ENCODE measurements at regions not wholly inside any gene's neighbourhood (a gene's known extent, or its start where the extent isn't known, plus 50 kb on each side); places are given as distances from the start of the nearest gene placed in this dataset.

- Mint-ChIP-seq H3K27ac (no peak overlapping the region), H3K4me3 (no peak overlapping the region), H3K9me3 (no peaks in the 10 kb centered on the region)
Observed at GRCh38 chr6:43992783-43993644, 134.2 kb downstream of the MRPL14 start.

GRCh38 chr6:43992126-43992663, 135.1 kb downstream of the MRPL14 start:
- H3K4me1 Mint-ChIP-seq (ENCODE audit: low read depth), result no peaks in the 10 kb centered on the region
- intact Hi-C loops (cut with micrococcal nuclease), result no loop called here
- no peaks in the 10 kb centered on the region for H3K36me3 Mint-ChIP-seq (ENCODE audit: low read depth)
- no peak for DNase-seq (ENCODE audit: low spot score)
- no peak overlapping the region for H3K27ac Mint-ChIP-seq
- H3K4me3 Mint-ChIP-seq, result no peak overlapping the region
- no peaks in the 10 kb centered on the region for H3K9me3 Mint-ChIP-seq
- H3K27me3 Mint-ChIP-seq (ENCODE audit: insufficient read depth), result peaks cover 3% of the 10 kb centered on the region

More at GRCh38 chr6:43992783-43993644, 134.2 kb downstream of the MRPL14 start:
- H3K4me1 Mint-ChIP-seq (ENCODE audit: low read depth), result no peaks in the 10 kb centered on the region
- no peaks in the 10 kb centered on the region for H3K36me3 Mint-ChIP-seq (ENCODE audit: low read depth)
- intact Hi-C loops (cut with micrococcal nuclease), result no loop called here
- DNase-seq (ENCODE audit: low spot score), result no peak
- H3K27me3 Mint-ChIP-seq (ENCODE audit: insufficient read depth), result peaks cover 3% of the 10 kb centered on the region

GRCh38 chr6:43990627-43991619, 136.3 kb downstream of the MRPL14 start:
- intact Hi-C loops (cut with micrococcal nuclease), result no loop called here
- H3K27me3 Mint-ChIP-seq (ENCODE audit: insufficient read depth), result peaks cover 3% of the 10 kb centered on the region
- no peaks in the 10 kb centered on the region for H3K4me1 Mint-ChIP-seq (ENCODE audit: low read depth)
- no peaks in the 10 kb centered on the region for H3K36me3 Mint-ChIP-seq (ENCODE audit: low read depth)
- H3K4me3 Mint-ChIP-seq, result no peak overlapping the region
- no peaks in the 10 kb centered on the region for H3K9me3 Mint-ChIP-seq
- no peak overlapping the region for H3K27ac Mint-ChIP-seq
- DNase-seq (ENCODE audit: low spot score), result no peak

- Mint-ChIP-seq H3K4me1 (ENCODE audit: low read depth) (no peaks in the 10 kb centered on the region), H3K27me3 (ENCODE audit: insufficient read depth) (peaks cover 3% of the 10 kb centered on the region), H3K27ac (no peak overlapping the region), H3K36me3 (ENCODE audit: low read depth) (no peaks in the 10 kb centered on the region), H3K9me3 (no peaks in the 10 kb centered on the region), H3K4me3 (no peak overlapping the region)
- intact Hi-C loops (cut with micrococcal nuclease), result no loop called here
- DNase-seq (ENCODE audit: low spot score), result no peak
Observed at GRCh38 chr6:43990275-43990626, 137.0 kb downstream of the MRPL14 start.

- Mint-ChIP-seq H3K27me3 (ENCODE audit: insufficient read depth) (peaks cover 3% of the 10 kb centered on the region), H3K36me3 (ENCODE audit: low read depth) (no peaks in the 10 kb centered on the region), H3K4me1 (ENCODE audit: low read depth) (no peaks in the 10 kb centered on the region), H3K9me3 (no peaks in the 10 kb centered on the region), H3K4me3 (no peak overlapping the region), H3K27ac (no peak overlapping the region)
- intact Hi-C loops (cut with micrococcal nuclease), result no loop called here
- no peak for DNase-seq (ENCODE audit: low spot score)
Observed at GRCh38 chr6:43989581-43990146, 137.6 kb downstream of the MRPL14 start.

GRCh38 chr6:43988801-43989200, 138.5 kb downstream of the MRPL14 start:
- intact Hi-C loops (cut with micrococcal nuclease), result no loop called here
- H3K27me3 Mint-ChIP-seq (ENCODE audit: insufficient read depth), result peaks cover 6% of the 10 kb centered on the region
- no peaks in the 10 kb centered on the region for H3K9me3 Mint-ChIP-seq
- no peaks in the 10 kb centered on the region for H3K4me1 Mint-ChIP-seq (ENCODE audit: low read depth)
- no peak for DNase-seq (ENCODE audit: low spot score)
- no peak overlapping the region for H3K27ac Mint-ChIP-seq
- no peak overlapping the region for H3K4me3 Mint-ChIP-seq
- H3K36me3 Mint-ChIP-seq (ENCODE audit: low read depth), result no peaks in the 10 kb centered on the region

- H3K36me3 Mint-ChIP-seq (ENCODE audit: low read depth), result no peaks in the 10 kb centered on the region
- DNase-seq (ENCODE audit: low spot score), result no peak
- intact Hi-C loops (cut with micrococcal nuclease), result no loop called here
- H3K27ac Mint-ChIP-seq, result no peak overlapping the region
- H3K4me1 Mint-ChIP-seq (ENCODE audit: low read depth), result no peaks in the 10 kb centered on the region
- no peak overlapping the region for H3K4me3 Mint-ChIP-seq
- H3K27me3 Mint-ChIP-seq (ENCODE audit: insufficient read depth), result peaks cover 6% of the 10 kb centered on the region
- no peaks in the 10 kb centered on the region for H3K9me3 Mint-ChIP-seq
Observed at GRCh38 chr6:43987838-43988439, 139.3 kb downstream of the MRPL14 start.

GRCh38 chr6:43986177-43986825, 141.0 kb downstream of the MRPL14 start:
- intact Hi-C loops (cut with micrococcal nuclease), result no loop called here
- Mint-ChIP-seq H3K4me1 (ENCODE audit: low read depth) (no peaks in the 10 kb centered on the region), H3K27me3 (ENCODE audit: insufficient read depth) (peaks cover 6% of the 10 kb centered on the region), H3K9me3 (no peaks in the 10 kb centered on the region), H3K27ac (no peak overlapping the region), H3K36me3 (ENCODE audit: low read depth) (no peaks in the 10 kb centered on the region), H3K4me3 (no peak overlapping the region)
- no peak for DNase-seq (ENCODE audit: low spot score)

GRCh38 chr6:43985329-43985728, 141.9 kb downstream of the MRPL14 start:
- Mint-ChIP-seq H3K36me3 (ENCODE audit: low read depth) (no peaks in the 10 kb centered on the region), H3K9me3 (no peaks in the 10 kb centered on the region), H3K4me3 (no peak overlapping the region)

GRCh38 chr6:43984442-43985321, 142.6 kb downstream of the MRPL14 start:
- intact Hi-C loops (cut with micrococcal nuclease), result no loop called here
- no peaks in the 10 kb centered on the region for H3K9me3 Mint-ChIP-seq
- DNase-seq (ENCODE audit: low spot score), result no peak

More at GRCh38 chr6:43985329-43985728, 141.9 kb downstream of the MRPL14 start:
- intact Hi-C loops (cut with micrococcal nuclease), result no loop called here
- no peak overlapping the region for H3K27ac Mint-ChIP-seq
- no peak for DNase-seq (ENCODE audit: low spot score)
- no peaks in the 10 kb centered on the region for H3K4me1 Mint-ChIP-seq (ENCODE audit: low read depth)
- peaks cover 6% of the 10 kb centered on the region for H3K27me3 Mint-ChIP-seq (ENCODE audit: insufficient read depth)

GRCh38 chr6:43983632-43984031, 143.6 kb downstream of the MRPL14 start:
- intact Hi-C loops (cut with micrococcal nuclease), result no loop called here
- Mint-ChIP-seq H3K27ac (no peak overlapping the region), H3K27me3 (ENCODE audit: insufficient read depth) (peaks cover 3% of the 10 kb centered on the region), H3K4me1 (ENCODE audit: low read depth) (no peaks in the 10 kb centered on the region), H3K4me3 (no peak overlapping the region), H3K36me3 (ENCODE audit: low read depth) (no peaks in the 10 kb centered on the region), H3K9me3 (no peaks in the 10 kb centered on the region)
- no peak for DNase-seq (ENCODE audit: low spot score)

More at GRCh38 chr6:43984442-43985321, 142.6 kb downstream of the MRPL14 start:
- H3K4me3 Mint-ChIP-seq, result no peak overlapping the region
- no peak overlapping the region for H3K27ac Mint-ChIP-seq
- no peaks in the 10 kb centered on the region for H3K4me1 Mint-ChIP-seq (ENCODE audit: low read depth)
- H3K36me3 Mint-ChIP-seq (ENCODE audit: low read depth), result no peaks in the 10 kb centered on the region
- peaks cover 6% of the 10 kb centered on the region for H3K27me3 Mint-ChIP-seq (ENCODE audit: insufficient read depth)

All from activated T-helper 1 cell treated with anti-CD3 and anti-CD28 coated beads, Interleukin-12 subunit alpha, Interleukin-12 subunit beta, Interleukin-2, Interleukin-4 antibody, amounts not matched to agents 30 ng/mL and 10 ng/mL and 1 ng/mL, durations not matched to agents 14 hours and 24 hours and 36 hours (primary cell).